Upper lobe of left lung (tissue), 6 donors: ENCODE measurements at regions not wholly inside any gene's neighbourhood (a gene's known extent, or its start where the extent isn't known, plus 50 kb on each side); places are given as distances from the start of the nearest gene placed in this dataset.
A peak's percentile ranks its signal among the peaks of the same experiment; 100 is the strongest.

ENCODE experiments used
- ATAC-seq, 2 donors: fragments of 200-7000 bp; cut with Tn5 transposase; one replicate each; pipeline ENCODE4 v1.9.1; 2022; ENCODE audit warnings: mild to moderate bottlenecking in 2 of 2, moderate library complexity in 2 of 2; ENCODE audit not compliant: low FRiP score in 2 of 2
- DNase-seq, 2 donors: peaks; one replicate each; pipeline ENCODE4 v3.0.0-alpha.2; 2019 to 2020
- H3K27ac ChIP-seq, 4 donors: fragments of 200-600 bp; sonication (generic); one replicate each; pipeline ENCODE4 v1.5.1; 2016 to 2019
- H3K27me3 ChIP-seq, 4 donors: fragments of 200-600 bp; sonication (generic); one replicate each; pipeline ENCODE4 v1.5.1; 2017 to 2019
- H3K36me3 ChIP-seq, 4 donors: fragments of 200-600 bp; sonication (generic); one replicate each; pipeline ENCODE4 v1.5.1; 2016 to 2019
- H3K4me1 ChIP-seq, 4 donors: fragments of 200-600 bp; sonication (generic); one replicate each; pipeline ENCODE4 v1.5.1; 2018 to 2019
- H3K4me3 ChIP-seq, 4 donors: fragments of 200-600 bp; sonication (generic); one replicate each; pipeline ENCODE4 v1.5.1; 2017 to 2019; ENCODE audit warnings: mild to moderate bottlenecking in 2 of 4, moderate library complexity in 1 of 4
- H3K9me3 ChIP-seq, 4 donors: fragments of 200-600 bp; sonication (generic); one replicate each; pipeline ENCODE4 v1.5.1; 2018 to 2019
- EP300 ChIP-seq, 4 donors: sonication (generic); formaldehyde crosslinking; IDR thresholded peaks; one replicate each; pipeline ENCODE4 v1.5.1; 2017; ENCODE audit warnings: antibody characterized with exemption in 4 of 4, control low read depth in 2 of 4
- POLR2A ChIP-seq, 4 donors: fragments of 450-650 bp; IDR thresholded peaks; one replicate each; pipeline ENCODE4 v1.5.1; 2016 to 2017; ENCODE audit warnings: antibody characterized with exemption in 4 of 4, mild to moderate bottlenecking in 2 of 4
- POLR2AphosphoS5 ChIP-seq, 2 donors: sonication (generic); formaldehyde crosslinking; IDR thresholded peaks; one replicate each; pipeline ENCODE4 v1.5.1; 2017; ENCODE audit warnings: antibody characterized with exemption in 2 of 2
- WGBS, 2 donors: methylation state at CpG; one replicate each; pipeline ENCODE4 v1.1.5; 2017 to 2018; 5-methylcytosine and 5-hydroxymethylcytosine counted together
- TF ChIP-seq, protein P1 (sequence below), 6 experiments: fragments of 450-650 bp in 4 of 6; fragments of 200-600 bp in 2 of 6; sonication (generic) in 2 of 6; IDR thresholded peaks; one replicate each; pipeline ENCODE4 v1.5.1; 2016 to 2019; ENCODE audit warnings: antibody characterized with exemption in 6 of 6
- donor health status: DM: no; HTN: no; CAD: no; lungs with moderate emphysema.
- donor health status: DM: no; HTN: yes; CAD: no; lungs with severe emphysema.

DNA sequence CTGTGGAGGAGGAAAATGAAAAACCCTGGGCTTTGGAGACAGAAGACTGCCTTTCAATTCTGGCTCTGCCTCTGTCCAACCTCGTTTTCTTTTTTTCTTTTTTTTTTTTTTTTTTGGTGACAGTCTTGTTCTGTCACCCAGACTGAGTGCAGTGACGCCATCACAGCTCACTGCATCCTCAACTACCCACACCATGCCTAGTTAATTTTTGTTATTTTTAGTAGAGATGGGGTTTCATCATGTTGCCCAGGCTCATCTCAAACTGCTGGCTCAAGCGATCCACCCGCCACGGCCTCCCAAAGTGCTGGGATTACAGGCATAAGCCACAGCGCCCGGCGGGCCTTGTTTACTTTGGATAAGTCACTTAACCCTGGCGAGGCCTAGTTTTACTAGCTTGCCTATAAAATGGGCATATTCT lies 66.3 kb upstream of the SLC25A26 start:
- Histone ChIP-seq H3K36me3 (no peaks in the 10 kb centered on the region), H3K9me3 (no peaks in the 10 kb centered on the region), H3K4me1 (peaks cover 0 to 8% (median 0%) of the 10 kb centered on the region in 4 donors), H3K4me3 (peak overlapping the region in 1 of 4 donors; percentile 10), H3K27ac (no peak overlapping the region), H3K27me3 (no peaks in the 10 kb centered on the region)
- peak in 1 of 2 donors; percentile 10 for DNase-seq
- 75 to 76% methylated on average over 9 of the region's 9 CpGs for WGBS, 2 donors
- TF ChIP-seq POLR2A (IDR thresholded peaks at IDR 0.05) (no peak), POLR2AphosphoS5 (IDR thresholded peaks at IDR 0.05) (no peak), EP300 (IDR thresholded peaks at IDR 0.05) (no peak)
- TF ChIP-seq, protein P1, sequence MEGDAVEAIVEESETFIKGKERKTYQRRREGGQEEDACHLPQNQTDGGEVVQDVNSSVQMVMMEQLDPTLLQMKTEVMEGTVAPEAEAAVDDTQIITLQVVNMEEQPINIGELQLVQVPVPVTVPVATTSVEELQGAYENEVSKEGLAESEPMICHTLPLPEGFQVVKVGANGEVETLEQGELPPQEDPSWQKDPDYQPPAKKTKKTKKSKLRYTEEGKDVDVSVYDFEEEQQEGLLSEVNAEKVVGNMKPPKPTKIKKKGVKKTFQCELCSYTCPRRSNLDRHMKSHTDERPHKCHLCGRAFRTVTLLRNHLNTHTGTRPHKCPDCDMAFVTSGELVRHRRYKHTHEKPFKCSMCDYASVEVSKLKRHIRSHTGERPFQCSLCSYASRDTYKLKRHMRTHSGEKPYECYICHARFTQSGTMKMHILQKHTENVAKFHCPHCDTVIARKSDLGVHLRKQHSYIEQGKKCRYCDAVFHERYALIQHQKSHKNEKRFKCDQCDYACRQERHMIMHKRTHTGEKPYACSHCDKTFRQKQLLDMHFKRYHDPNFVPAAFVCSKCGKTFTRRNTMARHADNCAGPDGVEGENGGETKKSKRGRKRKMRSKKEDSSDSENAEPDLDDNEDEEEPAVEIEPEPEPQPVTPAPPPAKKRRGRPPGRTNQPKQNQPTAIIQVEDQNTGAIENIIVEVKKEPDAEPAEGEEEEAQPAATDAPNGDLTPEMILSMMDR (IDR thresholded peaks at IDR 0.05) = no peak
- ATAC-seq = no peak

DNA sequence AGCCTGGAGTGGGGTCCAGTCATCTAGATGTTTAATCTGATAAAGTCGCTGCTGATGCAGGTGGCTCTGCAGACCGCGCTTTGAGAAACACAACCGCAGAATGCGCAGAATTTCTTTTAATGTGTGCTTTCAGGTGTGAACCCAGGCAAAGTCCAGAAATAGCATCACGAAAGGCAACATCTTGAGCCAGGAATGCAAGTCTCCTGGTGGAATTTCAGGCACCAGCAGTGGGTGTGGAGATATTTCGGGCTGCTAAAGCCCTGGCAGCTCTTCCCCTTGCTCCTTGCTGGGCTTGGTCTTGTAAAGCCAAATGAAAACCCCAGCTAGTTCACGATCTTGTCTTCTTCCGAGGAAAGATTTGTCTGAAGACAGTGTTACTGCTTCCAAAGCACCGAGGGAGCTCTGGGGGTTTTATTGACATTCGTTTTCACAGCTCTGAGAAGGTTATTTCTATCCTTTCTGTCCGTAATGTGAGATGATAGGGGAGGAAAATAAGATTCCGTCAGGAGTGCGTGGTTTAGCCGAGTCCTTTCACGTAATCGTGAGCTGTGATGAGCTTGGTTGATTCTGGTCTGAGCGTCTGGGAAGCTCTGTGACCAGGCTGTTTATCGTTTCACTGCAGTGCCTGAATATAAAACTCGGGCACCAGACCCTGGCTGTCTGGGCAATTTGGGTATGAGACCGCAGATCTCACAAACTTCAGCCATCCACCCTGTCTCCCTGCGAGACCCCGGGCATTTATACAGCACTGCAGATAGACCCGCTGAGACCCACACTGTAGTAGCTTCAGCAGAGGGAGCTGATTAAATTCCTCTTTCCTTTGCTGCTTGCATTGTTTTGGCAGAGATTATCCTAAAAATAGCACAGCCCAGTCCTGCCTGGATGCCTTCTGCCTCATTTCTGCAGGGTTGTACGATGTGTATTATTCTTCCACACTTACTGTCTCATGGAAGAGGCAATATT lies 67.0 kb upstream of the SLC25A26 start:
- H3K27ac ChIP-seq = no peak overlapping the region
- peak overlapping the region in 3 of 4 donors; percentile 10 to 25 (median 11) for H3K4me3 ChIP-seq
- H3K27me3 ChIP-seq = no peaks in the 10 kb centered on the region
- WGBS, 2 donors = 38 to 53% methylated on average over 25 of the region's 25 CpGs
- no peaks in the 10 kb centered on the region for H3K36me3 ChIP-seq
- no peaks in the 10 kb centered on the region for H3K9me3 ChIP-seq
- ATAC-seq (peak; percentile 27 to 51), DNase-seq (no peak)
- TF ChIP-seq, protein P1 (IDR thresholded peaks at IDR 0.05) = no peak
- no peak for TF ChIP-seq POLR2A (IDR thresholded peaks at IDR 0.05)
- no peak for TF ChIP-seq POLR2AphosphoS5 (IDR thresholded peaks at IDR 0.05)
- no peak for TF ChIP-seq EP300 (IDR thresholded peaks at IDR 0.05)
- peaks cover 0 to 8% (median 0%) of the 10 kb centered on the region in 4 donors for H3K4me1 ChIP-seq

DNA sequence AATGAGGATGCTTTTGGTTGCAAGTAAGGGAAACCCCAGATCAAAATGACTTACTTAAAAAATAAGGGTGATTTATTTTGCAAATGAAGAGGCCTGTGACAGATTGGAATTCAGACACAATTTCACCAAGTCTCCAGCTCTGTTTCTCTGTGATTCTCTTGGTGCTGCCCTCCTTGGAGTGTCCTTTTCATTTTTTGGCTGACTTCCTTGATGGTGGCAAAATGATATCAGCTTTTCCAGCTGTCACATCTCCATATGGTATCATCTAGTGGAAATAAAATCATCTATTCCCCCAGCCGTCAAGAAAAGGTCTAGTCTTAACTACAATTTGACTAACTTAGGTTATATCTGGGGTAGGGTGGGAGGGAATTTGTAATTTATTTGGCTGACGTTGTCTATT lies 68.5 kb upstream of the SLC25A26 start:
- peaks cover 0 to 8% (median 0%) of the 10 kb centered on the region in 4 donors for H3K4me1 ChIP-seq
- H3K4me3 ChIP-seq = no peak overlapping the region
- ATAC-seq (no peak), DNase-seq (no peak)
- no peaks in the 10 kb centered on the region for H3K27me3 ChIP-seq
- no peaks in the 10 kb centered on the region for H3K36me3 ChIP-seq
- TF ChIP-seq EP300 (IDR thresholded peaks at IDR 0.05) (no peak), POLR2A (IDR thresholded peaks at IDR 0.05) (no peak)
- TF ChIP-seq, protein P1 (IDR thresholded peaks at IDR 0.05) = no peak
- no peaks in the 10 kb centered on the region for H3K9me3 ChIP-seq
- H3K27ac ChIP-seq = no peak overlapping the region
- WGBS, 2 donors = 70 to 89% methylated on average over 2 of the region's 2 CpGs

DNA sequence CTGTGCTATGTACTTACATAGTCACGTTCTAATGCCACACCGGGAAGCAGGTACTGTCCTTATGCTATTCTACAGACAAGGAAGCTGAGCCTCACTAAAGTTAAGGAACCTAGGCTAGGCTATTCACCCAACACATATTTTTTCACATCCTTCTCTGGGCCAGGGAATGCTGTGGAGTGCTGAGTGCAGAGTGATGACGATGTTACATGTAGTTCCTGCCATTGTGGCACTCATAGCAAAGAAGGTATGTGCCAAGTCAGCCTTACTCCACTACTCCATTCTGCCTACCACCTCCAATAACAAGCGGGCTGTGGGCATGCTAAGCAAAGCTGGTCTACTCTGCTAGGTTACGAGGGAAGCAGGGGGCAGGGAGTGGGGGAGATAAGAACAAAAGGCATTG lies 69.8 kb upstream of the SLC25A26 start:
- 88 to 93% methylated on average over 5 of the region's 5 CpGs for WGBS, 2 donors
- TF ChIP-seq POLR2AphosphoS5 (IDR thresholded peaks at IDR 0.05) = no peak
- no peak for TF ChIP-seq POLR2A (IDR thresholded peaks at IDR 0.05)
- TF ChIP-seq, protein P1 (IDR thresholded peaks at IDR 0.05) = no peak
- TF ChIP-seq EP300 (IDR thresholded peaks at IDR 0.05) = no peak
- H3K4me3 ChIP-seq = no peak overlapping the region
- H3K27ac ChIP-seq = no peak overlapping the region
- H3K4me1 ChIP-seq = peaks cover 0 to 8% (median 0%) of the 10 kb centered on the region in 4 donors
- H3K27me3 ChIP-seq = no peaks in the 10 kb centered on the region
- DNase-seq (no peak), ATAC-seq (no peak)
- H3K36me3 ChIP-seq = no peaks in the 10 kb centered on the region
- no peaks in the 10 kb centered on the region for H3K9me3 ChIP-seq
